ENCODE measurements at regions not wholly inside any gene's neighbourhood (a gene's known extent, or its start where the extent isn't known, plus 50 kb on each side); places are given as distances from the start of the nearest gene placed in this dataset.

- DNase-seq, result no peak
Measured at GRCh38 chr17:68658999-68659780, 58.0 kb upstream of the FAM20A start.

- no peak for DNase-seq
Measured at GRCh38 chr17:68657576-68657975, 56.4 kb upstream of the FAM20A start.

GRCh38 chr17:68657166-68657565, 56.0 kb upstream of the FAM20A start:
- DNase-seq, result no peak

GRCh38 chr17:68656666-68657065, 55.5 kb upstream of the FAM20A start:
- DNase-seq, result no peak
